ENCODE measurements at regions not wholly inside any gene's neighbourhood (a gene's known extent, or its start where the extent isn't known, plus 50 kb on each side); places are given as distances from the start of the nearest gene placed in this dataset.

DNA sequence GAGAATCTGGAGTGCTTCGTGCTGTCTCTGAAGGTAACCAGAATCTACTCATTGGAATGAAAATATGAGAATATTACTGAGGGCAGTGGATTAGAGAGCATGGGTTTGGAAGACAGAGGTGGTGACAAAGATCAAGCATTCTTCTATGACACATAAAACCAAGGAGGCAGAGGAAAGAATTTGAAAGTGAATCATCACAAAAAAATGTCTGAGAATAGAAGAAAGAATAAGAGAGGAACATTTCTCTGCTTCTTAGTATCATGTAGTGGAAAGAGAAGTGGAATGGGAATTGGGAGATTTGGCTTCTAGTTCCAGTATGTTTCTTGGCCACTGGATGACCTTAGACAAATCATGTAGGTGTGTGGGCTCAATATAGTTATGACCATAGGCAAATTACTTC lies 474.0 kb downstream of the TFAP2B start:
- peak; percentile 61 for DNase-seq (ENCODE audit: low read depth)
- TF ChIP-seq, protein P1, sequence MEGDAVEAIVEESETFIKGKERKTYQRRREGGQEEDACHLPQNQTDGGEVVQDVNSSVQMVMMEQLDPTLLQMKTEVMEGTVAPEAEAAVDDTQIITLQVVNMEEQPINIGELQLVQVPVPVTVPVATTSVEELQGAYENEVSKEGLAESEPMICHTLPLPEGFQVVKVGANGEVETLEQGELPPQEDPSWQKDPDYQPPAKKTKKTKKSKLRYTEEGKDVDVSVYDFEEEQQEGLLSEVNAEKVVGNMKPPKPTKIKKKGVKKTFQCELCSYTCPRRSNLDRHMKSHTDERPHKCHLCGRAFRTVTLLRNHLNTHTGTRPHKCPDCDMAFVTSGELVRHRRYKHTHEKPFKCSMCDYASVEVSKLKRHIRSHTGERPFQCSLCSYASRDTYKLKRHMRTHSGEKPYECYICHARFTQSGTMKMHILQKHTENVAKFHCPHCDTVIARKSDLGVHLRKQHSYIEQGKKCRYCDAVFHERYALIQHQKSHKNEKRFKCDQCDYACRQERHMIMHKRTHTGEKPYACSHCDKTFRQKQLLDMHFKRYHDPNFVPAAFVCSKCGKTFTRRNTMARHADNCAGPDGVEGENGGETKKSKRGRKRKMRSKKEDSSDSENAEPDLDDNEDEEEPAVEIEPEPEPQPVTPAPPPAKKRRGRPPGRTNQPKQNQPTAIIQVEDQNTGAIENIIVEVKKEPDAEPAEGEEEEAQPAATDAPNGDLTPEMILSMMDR (conservative IDR thresholded peaks at IDR 0.05; ENCODE audit: low read depth, low read length), result no peak
- no peak overlapping the region for H3K4me3 ChIP-seq (ENCODE audit: low read depth, low read length)

DNA sequence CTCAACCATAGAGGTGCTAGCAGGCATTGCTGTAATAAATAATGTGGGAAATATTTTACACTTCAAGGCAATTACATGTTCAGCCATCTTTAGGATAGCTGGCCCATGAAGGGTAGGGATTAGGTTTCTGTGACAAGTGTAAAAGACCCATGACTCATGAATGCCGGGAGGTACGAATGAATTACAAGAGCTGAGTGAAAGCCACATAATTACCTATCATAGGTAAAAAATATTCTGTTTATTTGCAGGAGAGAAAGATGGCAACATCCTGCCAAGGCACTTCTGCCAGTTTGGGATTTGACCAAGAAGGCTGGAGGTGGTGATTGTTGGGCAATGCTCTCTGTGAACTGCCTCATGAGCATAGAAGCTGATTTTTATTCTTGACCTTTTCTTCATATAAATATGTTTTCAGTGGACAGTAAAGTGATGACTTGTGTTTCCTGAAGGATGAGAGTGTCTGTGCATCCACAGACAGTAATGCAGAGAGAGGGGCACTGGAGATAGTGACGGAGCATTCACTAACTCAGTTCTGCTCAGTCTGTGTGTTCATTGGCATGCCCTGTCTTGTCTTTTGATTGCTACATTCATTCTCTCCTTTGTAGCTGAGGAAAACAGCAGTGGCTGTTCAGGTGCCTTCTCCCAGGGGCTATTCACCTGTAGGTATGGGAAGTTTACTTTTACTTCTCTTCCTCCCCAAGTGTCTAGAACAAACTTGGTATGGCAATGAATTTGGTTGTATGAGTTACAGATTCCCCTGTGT lies 481.1 kb downstream of the TFAP2B start:
- no peak for DNase-seq (ENCODE audit: low read depth)
- TF ChIP-seq, protein P1 (conservative IDR thresholded peaks at IDR 0.05; ENCODE audit: low read depth, low read length), result no peak
- no peak overlapping the region for H3K4me3 ChIP-seq (ENCODE audit: low read depth, low read length)

DNA sequence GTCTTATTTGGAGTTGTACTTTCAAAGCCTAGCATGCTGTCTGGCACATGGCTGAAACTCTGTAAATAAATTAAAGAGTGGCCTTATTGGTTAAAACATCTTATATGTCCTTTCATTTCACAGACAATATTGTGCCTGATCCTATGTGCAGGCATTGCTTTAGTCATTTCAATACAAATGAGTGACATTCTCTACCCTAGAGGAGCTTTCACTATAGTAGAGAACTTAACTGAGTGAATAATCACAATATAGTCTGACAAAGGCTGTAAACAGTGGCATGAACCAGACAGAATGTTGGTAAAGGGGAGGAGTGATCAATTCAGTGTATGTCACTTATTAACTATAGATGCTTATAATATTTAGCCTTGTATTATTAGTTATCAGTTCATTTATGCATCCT lies 481.8 kb downstream of the TFAP2B start:
- H3K4me3 ChIP-seq (ENCODE audit: low read depth, low read length), result no peak overlapping the region
- DNase-seq (ENCODE audit: low read depth), result no peak
- TF ChIP-seq, protein P1 (conservative IDR thresholded peaks at IDR 0.05; ENCODE audit: low read depth, low read length), result no peak

DNA sequence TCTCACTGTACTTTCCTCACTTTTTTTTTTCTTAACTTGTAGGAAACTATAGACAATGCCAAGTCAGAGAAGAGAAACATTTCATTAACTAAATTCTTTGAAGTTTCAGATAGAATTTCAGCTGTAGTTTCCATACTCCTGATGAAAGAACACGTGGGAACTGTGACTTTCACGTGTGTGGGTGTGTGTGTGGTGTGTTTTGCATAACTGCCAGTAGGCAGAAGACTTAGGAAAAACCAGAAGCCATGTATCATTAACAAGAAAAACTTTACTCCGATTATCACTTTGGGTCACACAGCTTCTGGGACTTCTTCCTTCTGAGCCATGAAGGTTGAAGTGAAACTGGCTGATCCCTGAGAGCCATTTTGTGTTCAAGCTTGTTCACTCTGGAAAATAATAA lies 483.3 kb downstream of the TFAP2B start:
- H3K4me3 ChIP-seq (ENCODE audit: low read depth, low read length), result no peak overlapping the region
- TF ChIP-seq, protein P1 (conservative IDR thresholded peaks at IDR 0.05; ENCODE audit: low read depth, low read length), result no peak
- no peak for DNase-seq (ENCODE audit: low read depth)

DNA sequence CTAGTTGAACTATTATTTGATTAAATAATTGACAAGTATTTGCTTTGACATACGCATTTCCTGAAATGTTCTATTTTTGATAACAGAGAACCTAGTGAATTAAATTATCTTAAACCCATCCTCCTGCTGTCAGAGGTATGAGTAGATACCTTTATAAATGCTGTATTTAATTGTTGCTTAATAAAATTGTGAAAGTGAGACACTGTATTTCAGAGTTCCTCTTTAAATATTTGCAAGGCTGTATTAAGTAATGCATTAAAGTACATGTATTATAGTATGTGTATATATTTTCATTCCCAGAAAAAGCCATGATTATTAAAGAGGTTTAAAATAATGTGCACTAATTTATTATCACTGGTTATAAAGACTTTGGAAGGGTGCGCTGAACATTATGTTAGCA lies 483.8 kb downstream of the TFAP2B start:
- no peak overlapping the region for H3K4me3 ChIP-seq (ENCODE audit: low read depth, low read length)
- TF ChIP-seq, protein P1 (conservative IDR thresholded peaks at IDR 0.05; ENCODE audit: low read depth, low read length), result no peak
- DNase-seq (ENCODE audit: low read depth), result no peak

DNA sequence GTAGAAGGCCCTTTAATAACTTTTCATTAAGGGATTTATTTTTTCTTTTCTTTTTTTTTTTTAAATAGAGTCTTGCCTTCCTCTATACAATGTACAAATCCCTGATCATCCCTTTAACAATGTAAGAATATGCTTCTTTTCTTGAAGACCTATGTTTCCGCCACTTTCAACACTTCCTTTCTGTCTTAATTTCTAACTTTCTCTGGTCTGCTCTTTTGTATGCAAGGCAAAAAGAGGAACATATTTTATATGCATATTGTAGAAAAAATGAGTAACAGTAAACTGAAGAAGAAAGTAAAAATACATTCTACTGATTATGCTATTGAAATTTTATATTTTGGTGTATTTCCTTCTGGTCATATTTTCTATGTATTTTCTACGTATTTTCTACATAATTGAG lies 484.7 kb downstream of the TFAP2B start:
- H3K4me3 ChIP-seq (ENCODE audit: low read depth, low read length), result no peak overlapping the region
- TF ChIP-seq, protein P1 (conservative IDR thresholded peaks at IDR 0.05; ENCODE audit: low read depth, low read length), result no peak
- DNase-seq (ENCODE audit: low read depth), result no peak

DNA sequence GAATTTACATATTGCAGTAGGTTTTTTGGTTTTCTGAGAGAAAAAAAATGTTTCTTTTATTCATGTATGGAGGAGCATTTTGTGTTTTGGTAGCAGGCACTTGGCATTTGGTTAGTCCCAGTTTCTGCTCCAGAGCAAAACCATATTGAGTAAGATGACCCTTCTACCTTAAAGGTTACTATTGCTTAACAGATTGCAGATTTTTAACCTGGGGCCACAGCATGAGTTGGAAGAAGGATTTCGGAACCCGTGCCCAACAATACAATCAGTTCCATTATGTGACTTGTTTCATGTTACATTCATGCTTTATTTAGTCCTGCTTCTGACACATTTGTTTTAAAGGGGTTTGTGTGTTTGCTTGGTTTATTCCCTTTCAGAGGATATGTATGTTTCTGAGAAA lies 496.3 kb downstream of the TFAP2B start:
- no peak for DNase-seq (ENCODE audit: low read depth)
- TF ChIP-seq, protein P1 (conservative IDR thresholded peaks at IDR 0.05; ENCODE audit: low read depth, low read length), result no peak
- no peak overlapping the region for H3K4me3 ChIP-seq (ENCODE audit: low read depth, low read length)

All from choroid plexus epithelial cell (primary cell).